Suppressor macrophage (primary cell): ENCODE measurements at regions not wholly inside any gene's neighbourhood (a gene's known extent, or its start where the extent isn't known, plus 50 kb on each side); places are given as distances from the start of the nearest gene placed in this dataset.

Experiments
- DNase-seq, 4 experiments: peaks; one replicate each; pipeline ENCODE4 v3.0.0-alpha.2; 2020 to 2022

DNA sequence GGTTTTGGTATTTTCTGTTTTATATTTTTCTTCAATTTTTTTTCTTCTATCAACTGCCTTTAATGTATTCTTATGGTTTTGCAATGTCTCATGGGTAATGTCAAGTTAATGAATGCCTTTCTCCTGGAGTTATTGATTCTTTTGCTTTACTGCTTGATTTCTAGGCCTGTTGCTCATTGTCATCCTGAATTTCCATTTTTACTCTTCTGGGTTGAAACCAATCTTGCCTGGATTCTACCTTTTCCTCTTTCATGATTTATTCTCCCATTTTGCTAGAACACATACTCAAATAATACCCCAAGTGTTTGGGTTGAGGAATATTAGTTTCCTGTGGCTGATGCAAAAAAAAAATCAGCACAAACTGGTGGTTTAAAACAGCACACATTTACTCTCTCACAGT, 315.2 kb upstream of the PDZRN3 start:
- no peak for DNase-seq

DNA sequence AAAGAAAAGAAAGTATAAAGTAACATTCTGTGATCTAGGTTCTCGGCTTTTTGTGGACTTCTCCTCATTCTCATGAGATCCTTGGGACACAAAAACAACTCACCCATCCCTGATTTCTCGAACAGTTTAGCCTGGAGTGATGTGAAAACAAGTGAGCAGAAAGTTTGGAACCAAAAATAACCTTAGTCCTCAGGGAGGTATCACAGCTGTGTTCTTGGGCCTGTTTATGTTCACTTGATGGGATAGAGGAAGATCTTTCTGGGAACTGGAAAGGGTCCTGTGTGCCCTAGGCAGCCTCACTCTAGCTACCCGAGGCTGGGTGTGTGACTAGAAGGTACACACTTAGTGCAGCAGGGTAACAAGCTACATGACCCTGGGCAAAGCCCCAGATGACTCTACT, 308.8 kb upstream of the PDZRN3 start:
- no peak for DNase-seq

- no peak for DNase-seq
Observed at GRCh38 chr3:73927203-73927570, 302.4 kb upstream of the PDZRN3 start.

- DNase-seq, result no peak
Observed at GRCh38 chr3:73926360-73927202, 301.8 kb upstream of the PDZRN3 start.

DNA sequence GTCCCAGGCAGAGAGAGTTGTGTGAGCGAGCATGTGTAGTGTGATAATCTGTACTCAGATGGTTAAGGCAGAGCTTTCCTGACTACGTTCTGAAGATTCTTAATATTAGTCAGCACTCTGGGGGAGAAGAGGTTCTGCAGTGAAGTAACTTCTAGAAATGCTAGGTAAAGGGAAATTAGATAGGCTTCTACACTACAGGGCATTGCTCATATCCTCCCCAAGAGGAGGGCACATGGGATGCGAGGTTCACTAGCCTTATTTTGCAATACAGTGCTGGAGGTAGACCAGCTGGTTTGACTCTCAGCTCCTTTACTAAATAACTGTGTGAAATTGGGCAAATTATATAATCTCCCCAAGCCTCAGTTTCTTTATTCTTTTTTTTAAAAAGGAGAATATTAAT, 300.3 kb upstream of the PDZRN3 start:
- DNase-seq, result no peak

GRCh38 chr3:73924048-73924447, 299.3 kb upstream of the PDZRN3 start:
- no peak for DNase-seq

DNA sequence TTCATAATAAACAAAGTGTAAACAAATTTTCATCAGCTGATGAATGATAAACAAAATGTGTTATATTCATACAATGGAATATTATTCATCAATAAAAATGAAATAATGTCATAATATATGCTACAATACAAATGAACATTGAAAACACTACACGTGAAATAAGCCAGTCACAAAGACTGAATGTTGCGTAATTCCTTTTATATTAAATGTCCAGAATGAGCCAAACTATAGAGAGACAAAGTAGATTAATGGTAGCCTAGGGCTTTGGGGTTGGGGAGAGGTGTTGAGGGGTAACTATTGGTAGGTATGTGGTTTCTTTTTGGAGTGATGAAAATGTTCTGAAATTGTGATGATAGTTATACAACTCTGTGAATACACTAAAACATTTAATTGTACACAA, 292.9 kb upstream of the PDZRN3 start:
- DNase-seq, result no peak

DNA sequence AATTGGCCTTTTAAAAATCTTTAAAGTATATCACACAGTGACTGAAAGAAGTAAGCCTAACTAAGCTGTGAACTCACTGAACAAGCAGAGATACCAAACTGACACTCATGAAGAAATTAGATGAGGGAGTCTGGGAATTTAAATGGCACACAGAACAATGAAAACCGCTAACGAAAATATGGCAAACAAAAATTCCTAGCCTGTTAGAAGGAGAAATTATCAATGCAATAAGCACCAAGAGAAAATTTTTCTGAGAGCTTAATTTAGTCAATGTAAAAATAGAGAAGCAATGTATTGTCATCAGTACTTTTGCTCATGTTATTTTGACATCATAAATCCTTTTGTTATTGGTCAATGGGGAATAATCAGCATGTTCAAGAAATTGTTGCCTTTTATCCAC, 291.1 kb upstream of the PDZRN3 start:
- DNase-seq, result no peak

DNA sequence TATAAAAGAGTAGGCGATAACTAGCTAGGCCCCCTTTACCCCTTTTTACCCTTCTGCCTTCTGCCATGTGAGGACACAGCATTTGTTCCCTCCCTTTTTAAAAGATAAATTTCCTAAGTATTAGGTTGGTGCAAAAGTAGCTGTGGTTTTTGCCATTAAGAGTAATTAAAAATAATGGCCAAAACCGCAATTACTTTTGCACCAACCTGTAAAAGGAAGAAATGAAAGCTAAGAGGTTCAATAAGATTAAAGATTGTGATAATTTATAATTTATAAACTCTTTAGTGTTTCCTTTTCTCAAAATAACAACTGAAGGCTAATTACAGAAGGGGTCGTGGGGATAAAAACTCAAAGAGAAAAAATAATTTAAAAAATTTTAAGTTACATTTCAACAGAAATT, 283.5 kb upstream of the PDZRN3 start:
- DNase-seq, result no peak

- DNase-seq, result no peak
Observed at GRCh38 chr3:73901686-73902085, 276.9 kb upstream of the PDZRN3 start.

DNA sequence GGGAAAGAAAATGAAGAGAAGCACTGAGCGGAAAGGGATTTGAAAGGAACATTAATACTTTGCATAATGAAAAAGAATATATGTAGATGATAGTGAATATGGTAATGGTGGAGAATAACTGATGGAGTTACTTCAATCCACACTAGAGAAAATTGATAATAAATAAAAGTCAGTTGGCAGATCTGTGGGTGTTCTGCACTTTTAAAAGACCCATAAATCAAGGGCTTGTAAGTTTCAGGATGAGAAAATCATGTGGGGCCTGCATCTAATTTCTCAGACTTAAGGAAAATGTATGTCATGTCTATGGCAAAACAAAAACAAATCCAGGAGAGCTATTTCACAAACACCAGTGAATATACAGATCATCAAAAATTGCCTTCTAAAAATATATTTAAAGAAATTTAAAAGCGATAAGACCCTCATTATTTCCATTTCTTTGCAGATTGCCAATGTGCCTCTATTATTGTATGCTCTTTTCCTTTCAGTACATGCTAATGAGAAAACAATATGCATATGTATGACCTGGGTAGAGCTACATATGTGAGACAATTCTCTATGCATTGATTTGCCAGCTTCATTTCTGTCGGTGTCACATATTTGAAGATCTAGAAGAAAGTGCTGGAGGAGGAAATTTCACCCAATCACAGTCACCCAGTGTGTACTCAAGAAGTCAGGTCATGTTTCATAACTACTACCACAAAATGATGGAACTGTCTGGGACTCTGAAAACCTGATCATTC, 269.9 kb upstream of the PDZRN3 start:
- no peak for DNase-seq

DNA sequence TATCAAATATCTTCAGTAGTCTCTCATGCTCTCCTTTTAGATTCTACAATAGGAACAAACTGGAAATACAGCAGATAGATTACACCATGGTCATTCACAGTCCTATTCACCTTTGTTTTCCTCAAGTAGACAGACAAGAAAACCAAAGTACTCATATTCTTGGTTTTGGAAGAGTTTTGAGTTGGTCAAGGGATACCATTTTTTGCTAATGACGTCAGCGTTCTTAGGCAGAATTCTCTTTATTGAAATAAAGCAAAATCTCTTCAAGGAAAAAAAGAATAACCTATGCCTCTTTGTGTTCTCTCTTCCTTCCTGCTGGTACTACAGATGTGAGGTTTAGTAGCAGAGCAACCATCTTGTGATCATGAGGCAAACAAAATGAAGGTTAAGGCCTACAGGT, 268.3 kb upstream of the PDZRN3 start:
- no peak for DNase-seq

DNA sequence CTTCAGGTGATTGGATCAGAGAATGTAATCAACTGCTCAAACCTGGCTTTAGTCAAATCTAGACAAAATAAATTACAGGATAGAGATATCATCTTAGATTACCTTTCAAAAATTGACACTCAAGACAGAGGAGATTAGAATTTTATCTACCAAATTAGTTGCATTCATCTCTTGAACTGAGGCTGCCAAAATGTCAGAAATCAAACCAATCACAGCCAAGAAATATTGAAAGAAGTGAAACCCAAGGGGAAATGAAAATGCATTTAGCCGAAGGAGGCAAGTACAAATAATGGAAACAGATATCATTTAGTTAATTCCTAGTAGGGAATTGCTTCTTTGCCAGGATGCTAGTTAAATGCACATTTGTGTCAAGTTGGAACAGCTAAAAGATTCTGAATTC, 261.1 kb upstream of the PDZRN3 start:
- DNase-seq, result no peak

DNA sequence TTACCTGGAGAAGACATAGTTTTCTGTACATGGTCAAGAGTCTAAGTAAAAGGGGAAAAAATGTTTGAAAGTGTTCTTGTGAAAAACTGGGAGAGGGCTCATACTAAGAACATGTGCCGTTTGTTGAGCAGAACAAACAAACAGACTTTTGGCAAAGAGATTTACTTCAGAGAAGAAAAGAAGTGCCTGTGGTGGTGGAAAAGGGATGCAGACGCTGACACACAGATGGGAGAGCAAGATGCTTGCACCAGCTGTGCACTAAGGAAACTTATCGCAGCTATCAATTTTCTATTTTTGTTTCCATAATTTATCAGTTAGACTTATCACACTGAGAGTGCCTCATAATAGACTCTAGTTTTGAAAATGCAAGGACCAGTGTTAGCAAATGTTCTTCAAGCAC, 259.6 kb upstream of the PDZRN3 start:
- DNase-seq, result no peak

DNA sequence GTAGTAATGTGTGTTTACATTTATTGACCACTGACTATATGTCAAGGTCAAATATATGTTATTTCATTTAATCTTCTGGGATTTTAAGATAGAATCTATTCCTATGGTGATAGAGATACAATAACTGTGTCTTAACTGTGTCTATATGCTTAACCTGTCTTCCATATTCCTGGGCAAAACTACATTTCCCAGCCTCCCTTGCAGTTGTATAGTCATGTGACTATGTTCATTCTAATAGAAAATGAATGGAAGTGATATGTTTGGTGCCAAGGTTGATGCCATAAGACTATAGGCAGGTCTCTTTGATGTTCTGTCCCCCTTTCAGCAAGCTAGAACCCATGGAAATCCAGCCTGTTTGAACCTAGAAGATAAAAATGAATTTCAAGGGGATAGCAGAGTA, 258.8 kb upstream of the PDZRN3 start:
- no peak for DNase-seq

DNA sequence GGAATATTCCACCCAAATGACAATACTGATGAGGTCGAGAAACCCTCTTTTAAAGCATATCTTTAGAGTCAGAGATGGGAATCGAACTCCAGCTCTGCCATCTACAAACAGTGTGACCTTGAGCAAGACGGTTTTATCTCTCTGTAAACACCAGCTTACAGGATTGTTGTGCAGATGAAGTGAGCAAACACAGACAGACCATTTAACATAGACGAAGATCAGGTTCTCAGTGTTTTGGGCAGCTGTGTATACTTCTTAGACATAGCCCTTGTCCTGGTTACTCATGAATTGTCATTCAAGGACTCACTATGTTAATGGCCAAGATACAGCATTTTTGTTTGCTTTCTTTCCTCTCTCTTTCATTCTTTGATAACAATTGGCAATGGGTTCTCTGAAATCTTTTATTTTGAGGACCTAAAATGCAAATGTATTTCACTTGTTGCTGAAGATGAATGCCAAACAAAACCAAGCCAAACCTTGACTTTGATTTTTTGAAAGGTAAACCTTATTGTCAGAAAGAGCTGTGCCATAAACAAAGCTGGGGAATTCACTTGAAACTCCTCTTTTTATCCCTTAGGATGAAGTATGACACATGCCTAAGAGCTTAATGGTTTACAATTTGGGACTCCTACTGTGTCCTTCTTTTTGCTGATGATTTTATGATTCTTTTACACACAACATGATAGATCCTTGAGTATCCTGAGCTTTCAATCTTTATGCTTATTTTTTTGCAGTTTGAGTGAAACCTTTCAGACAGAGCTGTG, 250.0 kb upstream of the PDZRN3 start:
- no peak for DNase-seq

DNA sequence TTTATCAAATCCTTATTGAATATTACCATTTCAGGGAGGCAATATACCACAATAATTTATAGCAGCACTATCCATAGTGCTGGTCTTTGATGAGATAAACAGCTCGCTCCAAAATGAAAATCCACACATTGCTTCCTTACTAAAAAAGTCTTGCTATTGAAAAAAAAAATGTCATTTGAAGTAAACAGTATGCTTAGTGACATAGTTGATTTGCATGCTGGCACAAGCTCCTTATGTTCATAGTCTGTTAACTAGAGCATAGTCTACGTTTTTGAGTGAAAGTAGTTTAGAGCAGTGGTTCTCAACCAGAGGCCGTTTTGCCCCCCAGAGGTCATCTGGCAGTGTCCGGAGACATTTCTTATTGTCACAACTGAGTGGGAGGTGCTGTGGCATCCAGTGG, 249.4 kb upstream of the PDZRN3 start:
- DNase-seq, result no peak

GRCh38 chr3:73868688-73869315, 244.1 kb upstream of the PDZRN3 start:
- DNase-seq, result peak in 2 of 4 experiments; percentile 1 to 5

DNA sequence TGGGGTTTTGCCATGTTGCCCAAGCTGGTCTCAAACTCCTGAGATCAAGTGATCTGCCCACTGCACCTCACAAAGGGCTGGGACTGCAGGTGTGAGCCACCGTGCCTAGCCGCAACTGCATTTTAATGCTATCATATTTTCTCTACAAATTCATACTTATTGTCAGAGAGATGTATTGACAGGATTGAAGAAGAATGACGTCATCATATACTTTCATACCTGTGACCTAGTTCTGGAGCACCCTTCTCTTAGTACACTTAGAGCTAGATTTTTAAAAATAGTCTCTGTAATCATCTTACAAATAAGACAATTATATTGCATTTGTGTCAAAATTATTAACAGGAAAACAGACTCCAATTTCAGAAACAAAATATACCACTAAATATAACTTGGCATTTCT, 242.8 kb upstream of the PDZRN3 start:
- DNase-seq, result no peak

DNA sequence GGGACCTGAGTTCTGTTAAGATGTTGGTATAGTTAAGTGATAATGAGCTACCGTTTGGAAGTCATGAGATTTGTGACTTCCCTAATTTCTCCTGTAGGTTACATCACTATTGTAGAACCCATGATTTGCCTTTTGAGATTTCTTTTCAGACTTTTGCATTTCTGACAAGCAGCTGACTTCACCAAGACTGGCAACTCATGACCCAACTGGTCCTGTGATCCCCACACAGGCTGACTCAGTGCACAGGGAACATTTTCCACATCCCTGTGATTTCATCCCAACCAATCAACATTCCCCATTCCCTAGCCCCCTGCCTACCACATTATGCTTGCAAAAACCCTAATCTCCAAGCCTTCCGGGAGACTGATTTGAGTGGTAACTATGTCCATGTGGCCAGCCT, 242.1 kb upstream of the PDZRN3 start:
- peak; percentile 5 to 49 (median 40) for DNase-seq

- no peak for DNase-seq
Observed at GRCh38 chr3:73863546-73864079, 238.9 kb upstream of the PDZRN3 start.

DNA sequence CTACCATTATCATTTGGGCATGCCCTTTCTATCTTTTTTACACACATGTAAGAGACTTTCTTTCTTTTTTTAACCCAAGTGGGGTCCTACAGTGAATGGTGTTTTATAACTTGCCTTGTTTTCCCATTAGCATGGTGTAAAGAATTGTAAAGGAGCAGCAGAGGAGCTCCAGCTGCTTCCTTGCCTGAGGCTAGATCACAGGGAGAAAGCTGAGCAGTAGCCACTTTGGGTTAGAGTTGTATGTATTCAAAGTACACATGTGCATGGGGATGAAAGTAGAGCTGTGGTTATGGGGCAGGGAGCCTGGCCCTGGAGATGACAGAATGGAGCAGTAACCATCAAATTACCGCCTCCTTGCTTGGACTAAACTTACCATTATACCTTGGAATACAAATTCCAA, 231.1 kb upstream of the PDZRN3 start:
- DNase-seq, result no peak
